A673 (cell line): ENCODE measurements at regions not wholly inside any gene's neighbourhood (a gene's known extent, or its start where the extent isn't known, plus 50 kb on each side); places are given as distances from the start of the nearest gene placed in this dataset.

Source experiments
- EZH2 ChIP-seq: fragments of 200-600 bp; sonication (generic); IDR thresholded peaks from 2 replicates; pipeline ENCODE4 v1.6.1; 2017; ENCODE audit warnings: borderline replicate concordance, low read depth, mild to moderate bottlenecking, mixed read lengths, antibody characterized with exemption, low read length; ENCODE audit not compliant: poor library complexity, severe bottlenecking
- TF ChIP-seq, protein P1 (sequence below): fragments of 300-800, 200-600 bp; sonication (generic); conservative IDR thresholded peaks from 2 replicates; pipeline ENCODE4 v1.5.1; 2017; ENCODE audit warnings: low read depth, mild to moderate bottlenecking, antibody characterized with exemption, low read length, moderate library complexity, mixed read lengths

DNA sequence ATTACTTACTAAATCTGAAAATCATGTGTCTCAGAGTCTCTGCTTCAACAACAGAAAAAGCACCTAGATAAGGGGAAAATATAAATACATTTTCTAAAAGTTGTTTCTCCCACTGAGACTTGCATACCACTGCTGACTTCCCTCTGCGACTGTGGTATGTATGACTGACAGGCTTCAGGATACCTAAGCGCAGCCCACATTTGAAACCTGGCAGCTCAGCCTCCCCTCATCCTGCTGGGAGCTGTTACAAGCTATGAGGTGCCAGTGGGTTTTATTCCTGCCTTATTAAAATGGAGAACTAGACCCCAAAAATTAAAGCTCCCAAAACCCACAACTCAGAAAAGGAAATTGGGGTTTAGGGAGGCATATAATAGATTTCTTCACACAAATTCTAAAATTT lies 133.6 kb downstream of the RAB38 start:
- TF ChIP-seq, protein P1, sequence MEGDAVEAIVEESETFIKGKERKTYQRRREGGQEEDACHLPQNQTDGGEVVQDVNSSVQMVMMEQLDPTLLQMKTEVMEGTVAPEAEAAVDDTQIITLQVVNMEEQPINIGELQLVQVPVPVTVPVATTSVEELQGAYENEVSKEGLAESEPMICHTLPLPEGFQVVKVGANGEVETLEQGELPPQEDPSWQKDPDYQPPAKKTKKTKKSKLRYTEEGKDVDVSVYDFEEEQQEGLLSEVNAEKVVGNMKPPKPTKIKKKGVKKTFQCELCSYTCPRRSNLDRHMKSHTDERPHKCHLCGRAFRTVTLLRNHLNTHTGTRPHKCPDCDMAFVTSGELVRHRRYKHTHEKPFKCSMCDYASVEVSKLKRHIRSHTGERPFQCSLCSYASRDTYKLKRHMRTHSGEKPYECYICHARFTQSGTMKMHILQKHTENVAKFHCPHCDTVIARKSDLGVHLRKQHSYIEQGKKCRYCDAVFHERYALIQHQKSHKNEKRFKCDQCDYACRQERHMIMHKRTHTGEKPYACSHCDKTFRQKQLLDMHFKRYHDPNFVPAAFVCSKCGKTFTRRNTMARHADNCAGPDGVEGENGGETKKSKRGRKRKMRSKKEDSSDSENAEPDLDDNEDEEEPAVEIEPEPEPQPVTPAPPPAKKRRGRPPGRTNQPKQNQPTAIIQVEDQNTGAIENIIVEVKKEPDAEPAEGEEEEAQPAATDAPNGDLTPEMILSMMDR = no peak
- TF ChIP-seq EZH2 = no peak
